ENCODE measurements at regions not wholly inside any gene's neighbourhood (a gene's known extent, or its start where the extent isn't known, plus 50 kb on each side); places are given as distances from the start of the nearest gene placed in this dataset.

- TF ChIP-seq CTCF (IDR thresholded peaks at IDR 0.05) (no peak), POLR2AphosphoS5 (IDR thresholded peaks at IDR 0.05) (no peak), POLR2A (IDR thresholded peaks at IDR 0.05; ENCODE audit: low read depth) (no peak)
These were observed 380.9 kb upstream of the STXBP6 start for GRCh38 chr14:25430808-25431207.

Data from esophagus muscularis mucosa (tissue), 3 donors.